RWPE1 (cell line): ENCODE measurements at regions not wholly inside any gene's neighbourhood (a gene's known extent, or its start where the extent isn't known, plus 50 kb on each side); places are given as distances from the start of the nearest gene placed in this dataset.
A peak's percentile ranks its signal among the peaks of the same experiment; 100 is the strongest.

Experiments used
- CTCF ChIA-PET: fragments of 350-600 bp; sonication (Branson Sonifier 250); formaldehyde crosslinking; extraction: SDS; loops from one replicate; lab custom pipeline; 2021; lab: Yijun Ruan, JAX
- POLR2A ChIA-PET: fragments of 400-600 bp; formaldehyde crosslinking; extraction: SDS; loops from one replicate; lab custom pipeline; 2020; ENCODE audit warnings: antibody characterized with exemption; ENCODE audit not compliant: low non-redundant PET; lab: Yijun Ruan, JAX
- DNase-seq: peaks from one replicate; pipeline ENCODE4 v3.0.0; 2012; ENCODE audit warnings: low spot score
- H3K27ac ChIP-seq: fragments of 450-650 bp; 2 replicates; pipeline ENCODE4 v1.5.1; 2017
- TF ChIP-seq, protein P1 (sequence below): fragments of 450-650 bp; conservative IDR thresholded peaks from 2 replicates; pipeline ENCODE4 v1.5.1; 2017; ENCODE audit warnings: low read depth, mild to moderate bottlenecking

DNA sequence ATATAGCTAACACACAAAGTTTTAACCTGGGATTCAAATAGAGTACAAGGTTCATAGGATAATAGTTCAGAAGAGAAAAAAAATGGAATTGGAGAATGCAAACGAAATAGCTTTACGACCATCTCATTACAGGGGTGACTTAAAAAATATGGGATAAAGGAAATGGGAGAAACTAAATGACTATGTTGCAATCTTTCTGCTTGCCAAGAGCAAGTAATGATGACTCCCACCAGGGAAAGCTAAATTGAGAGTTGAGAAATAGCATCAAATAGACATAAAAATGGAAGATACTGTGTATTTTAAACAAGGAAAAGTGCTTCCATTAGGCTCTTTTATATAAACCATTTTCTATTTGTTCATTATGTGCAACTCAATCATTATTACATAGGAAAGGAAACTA is 155.7 kb upstream of the ATXN7L3B start:
- DNase-seq = no peak
- TF ChIP-seq, protein P1, sequence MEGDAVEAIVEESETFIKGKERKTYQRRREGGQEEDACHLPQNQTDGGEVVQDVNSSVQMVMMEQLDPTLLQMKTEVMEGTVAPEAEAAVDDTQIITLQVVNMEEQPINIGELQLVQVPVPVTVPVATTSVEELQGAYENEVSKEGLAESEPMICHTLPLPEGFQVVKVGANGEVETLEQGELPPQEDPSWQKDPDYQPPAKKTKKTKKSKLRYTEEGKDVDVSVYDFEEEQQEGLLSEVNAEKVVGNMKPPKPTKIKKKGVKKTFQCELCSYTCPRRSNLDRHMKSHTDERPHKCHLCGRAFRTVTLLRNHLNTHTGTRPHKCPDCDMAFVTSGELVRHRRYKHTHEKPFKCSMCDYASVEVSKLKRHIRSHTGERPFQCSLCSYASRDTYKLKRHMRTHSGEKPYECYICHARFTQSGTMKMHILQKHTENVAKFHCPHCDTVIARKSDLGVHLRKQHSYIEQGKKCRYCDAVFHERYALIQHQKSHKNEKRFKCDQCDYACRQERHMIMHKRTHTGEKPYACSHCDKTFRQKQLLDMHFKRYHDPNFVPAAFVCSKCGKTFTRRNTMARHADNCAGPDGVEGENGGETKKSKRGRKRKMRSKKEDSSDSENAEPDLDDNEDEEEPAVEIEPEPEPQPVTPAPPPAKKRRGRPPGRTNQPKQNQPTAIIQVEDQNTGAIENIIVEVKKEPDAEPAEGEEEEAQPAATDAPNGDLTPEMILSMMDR = no peak
- CTCF ChIA-PET = interaction anchor here (1.0 kb wide), 1 partner anchor 30 kb away, joined by 4 read pairs; no protein-coding TSS in a partner anchor
- POLR2A ChIA-PET = no interaction called here
- H3K27ac ChIP-seq = no peak overlapping the region

DNA sequence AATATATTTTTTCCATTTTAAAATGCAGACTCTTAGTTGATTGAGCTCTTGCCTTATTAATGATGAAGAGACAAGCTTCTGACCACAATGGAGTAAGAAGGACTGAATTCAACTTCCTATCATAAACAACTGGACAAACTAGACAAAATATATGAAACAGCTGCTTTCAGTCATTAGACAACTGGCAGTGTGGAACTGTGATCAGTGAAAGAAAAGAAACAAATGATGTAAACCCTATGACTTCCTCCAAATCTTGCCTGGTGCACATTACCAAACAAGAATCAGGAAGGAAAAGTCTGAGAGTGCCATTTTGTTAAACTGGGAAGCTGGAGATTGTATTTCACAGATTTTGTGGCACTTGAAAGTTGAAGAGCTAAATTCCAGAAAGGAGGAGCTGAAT is 154.7 kb upstream of the ATXN7L3B start:
- POLR2A ChIA-PET = no interaction called here

DNA sequence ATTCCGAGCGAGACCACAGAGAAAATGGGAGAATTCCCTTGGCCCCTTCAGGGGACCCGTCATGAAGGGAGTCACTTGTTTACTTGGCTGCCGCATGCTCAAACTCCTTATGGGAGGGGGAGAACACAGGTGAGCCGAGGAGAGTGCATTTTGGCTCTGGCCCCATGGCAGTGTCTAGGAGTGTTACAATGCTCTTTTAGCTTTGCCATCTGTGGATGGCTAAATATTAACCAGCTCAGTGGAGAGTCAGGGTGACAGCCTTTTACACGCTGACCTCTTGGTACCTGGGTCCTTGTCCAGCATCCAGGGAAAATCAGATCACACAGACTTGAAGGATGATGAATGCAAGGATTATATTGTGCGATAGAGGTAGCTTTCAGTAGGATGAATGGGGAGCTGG is 146.4 kb upstream of the ATXN7L3B start:
- ChIA-PET POLR2A (no interaction called here), CTCF (no interaction called here)
- TF ChIP-seq, protein P1 = no peak
- DNase-seq = no peak
- H3K27ac ChIP-seq = no peak overlapping the region

More for the DNA sequence above, 154.7 kb upstream of the ATXN7L3B start:
- CTCF ChIA-PET = interaction anchor here (1.0 kb wide), 1 partner anchor 29 kb away, joined by 4 read pairs; no protein-coding TSS in a partner anchor
- TF ChIP-seq, protein P1 = no peak
- H3K27ac ChIP-seq = no peak overlapping the region
- no peak for DNase-seq

DNA sequence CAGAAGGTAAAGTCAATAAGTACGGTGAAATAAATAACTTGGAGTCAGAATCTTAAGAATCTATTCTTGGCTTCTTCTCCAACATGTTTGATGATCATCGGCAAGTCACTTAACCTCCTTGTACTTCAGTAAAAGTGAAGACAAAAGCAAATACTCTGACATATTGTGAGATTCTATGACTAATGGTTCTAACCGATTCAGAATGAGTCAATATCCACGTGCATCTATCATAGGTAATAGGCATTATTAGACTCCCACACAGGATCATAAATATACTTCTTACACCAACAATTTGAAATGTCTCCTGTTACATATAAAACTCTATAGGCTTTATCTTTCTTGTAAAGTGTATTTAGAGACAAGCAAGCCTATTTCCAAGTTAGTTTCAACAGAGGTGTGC is 144.4 kb upstream of the ATXN7L3B start:
- TF ChIP-seq, protein P1 = no peak
- POLR2A ChIA-PET = no interaction called here
- CTCF ChIA-PET = no interaction called here

DNA sequence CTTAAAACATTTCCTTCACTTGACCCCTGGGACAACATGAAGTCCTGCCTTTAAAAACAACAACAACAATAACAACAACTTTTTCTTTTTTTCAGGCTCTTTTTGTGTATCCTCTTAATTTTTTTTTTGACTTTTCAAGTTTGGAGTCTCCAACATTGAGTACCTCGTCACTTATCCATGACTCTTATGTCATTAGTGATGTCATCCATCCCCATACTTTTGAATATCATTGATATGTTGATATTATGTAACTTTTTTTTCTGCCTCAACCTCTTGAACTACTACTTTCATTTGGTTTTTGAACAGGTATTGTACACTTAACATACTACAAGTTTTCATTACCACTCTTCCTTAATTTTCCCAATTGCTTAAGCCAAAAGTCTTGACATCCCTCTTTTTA is 143.0 kb upstream of the ATXN7L3B start:
- no peak for DNase-seq
- TF ChIP-seq, protein P1 = no peak
- ChIA-PET CTCF (interaction anchor here (0.6 kb wide), 1 partner anchor 18 kb away, joined by 5 read pairs; no protein-coding TSS in a partner anchor), POLR2A (no interaction called here)
- H3K27ac ChIP-seq = no peak overlapping the region

More for the DNA sequence above, 144.4 kb upstream of the ATXN7L3B start:
- no peak overlapping the region for H3K27ac ChIP-seq
- DNase-seq = peak; percentile 32

DNA sequence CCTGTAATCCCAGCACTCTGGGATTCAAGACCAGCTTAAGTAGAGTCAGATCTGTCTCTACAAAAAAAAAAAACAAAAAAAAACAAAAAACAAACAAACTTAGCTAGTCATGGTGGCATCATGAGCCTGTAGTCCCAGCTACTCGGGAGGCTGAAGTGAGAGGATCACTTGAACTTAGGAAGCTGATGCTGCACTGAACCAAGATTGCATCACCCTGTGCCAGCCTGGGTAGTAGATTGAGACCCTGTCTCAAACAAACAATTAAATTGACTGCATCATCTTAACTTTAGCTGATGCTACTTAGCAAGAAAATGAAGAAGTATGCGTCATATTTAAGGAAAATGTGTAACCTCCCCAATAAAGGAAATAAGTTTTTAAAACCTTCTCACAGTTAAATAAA is 136.6 kb upstream of the ATXN7L3B start:
- H3K27ac ChIP-seq = no peak overlapping the region
- POLR2A ChIA-PET = no interaction called here
- CTCF ChIA-PET = no interaction called here
- no peak for DNase-seq
- TF ChIP-seq, protein P1 = no peak
